GM18511 (cell line): ENCODE measurements at regions not wholly inside any gene's neighbourhood (a gene's known extent, or its start where the extent isn't known, plus 50 kb on each side); places are given as distances from the start of the nearest gene placed in this dataset.
A peak's percentile ranks its signal among the peaks of the same experiment; 100 is the strongest.
"Not testable (repeated sequence)": the region's sequence is repeated elsewhere in the genome, so short reads cannot be mapped to it uniquely, and the experiment has no call there.

Experiments
- ATAC-seq: cut with Tn5 transposase; IDR thresholded peaks from one replicate; pipeline ENCODE4 v1.9.1; 2021; ENCODE audit warnings: mild to moderate bottlenecking, moderate library complexity; ENCODE audit not compliant: unreplicated experiment

DNA sequence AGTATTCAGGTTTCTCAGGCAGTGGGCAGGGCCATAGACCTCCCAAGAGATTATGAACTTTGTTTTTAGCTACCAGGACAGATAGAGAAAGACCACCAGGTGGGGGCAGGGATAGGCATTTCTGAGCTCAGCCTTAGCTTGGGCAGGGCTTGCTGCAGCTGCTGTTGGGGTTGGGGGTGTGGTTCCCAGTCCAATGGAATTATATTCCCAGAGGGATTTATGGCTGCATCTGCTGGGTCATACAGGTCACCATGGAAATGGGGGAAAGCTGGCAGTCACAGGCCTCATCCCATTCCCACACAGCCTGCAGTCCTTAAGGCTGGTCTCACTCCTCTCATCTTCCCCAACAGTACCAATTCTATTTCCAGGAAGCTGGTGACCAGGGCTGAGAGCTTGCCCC lies 144.6 kb upstream of the ZPLD1 start:
- ATAC-seq: no peak

DNA sequence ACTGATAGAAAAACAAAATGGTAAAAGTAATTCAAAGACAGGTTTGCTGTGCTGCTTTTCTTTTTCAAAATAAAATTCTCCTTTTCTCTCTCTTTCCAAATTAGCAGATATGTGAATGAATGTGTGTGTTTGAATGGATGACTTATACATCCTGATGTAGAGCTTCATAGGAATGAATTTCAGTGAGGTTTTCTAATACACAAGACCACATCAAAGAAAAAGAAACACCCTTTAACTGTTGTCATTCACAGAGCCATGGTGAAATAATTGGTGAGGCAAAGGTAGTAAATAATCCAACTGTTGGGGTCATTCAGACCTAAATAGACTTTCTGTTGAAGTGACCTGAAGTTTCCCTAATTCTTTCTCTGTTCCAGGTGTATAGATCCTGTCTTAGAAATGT lies 139.1 kb upstream of the ZPLD1 start:
- no peak for ATAC-seq

DNA sequence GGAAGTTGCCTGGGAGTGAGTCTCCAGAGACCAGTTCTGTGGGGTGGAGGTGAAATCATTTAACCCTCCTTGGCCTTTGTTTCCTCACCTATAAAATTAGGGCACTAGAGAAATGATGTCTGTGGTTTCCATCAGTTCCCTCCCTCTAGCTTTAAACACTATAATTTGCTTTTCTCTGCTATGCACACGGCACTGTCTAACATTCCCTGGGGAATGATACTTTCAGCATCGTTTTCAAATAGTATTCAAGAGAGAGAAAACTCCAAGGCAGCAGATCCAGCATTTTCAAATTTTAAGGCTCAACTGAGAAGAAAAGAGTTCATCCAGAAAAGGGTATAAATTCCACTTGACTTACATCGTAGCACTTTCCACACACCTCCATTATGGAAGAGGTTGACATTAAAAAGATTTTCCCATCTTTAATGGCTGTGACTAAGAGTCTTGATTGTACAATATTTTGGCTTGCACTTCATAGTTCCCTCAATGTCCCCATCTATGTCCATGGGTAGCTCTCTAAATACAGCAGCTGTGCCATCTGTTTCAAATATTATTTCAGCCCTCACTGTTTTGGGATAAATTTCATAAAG lies 137.7 kb upstream of the ZPLD1 start:
- ATAC-seq: no peak

DNA sequence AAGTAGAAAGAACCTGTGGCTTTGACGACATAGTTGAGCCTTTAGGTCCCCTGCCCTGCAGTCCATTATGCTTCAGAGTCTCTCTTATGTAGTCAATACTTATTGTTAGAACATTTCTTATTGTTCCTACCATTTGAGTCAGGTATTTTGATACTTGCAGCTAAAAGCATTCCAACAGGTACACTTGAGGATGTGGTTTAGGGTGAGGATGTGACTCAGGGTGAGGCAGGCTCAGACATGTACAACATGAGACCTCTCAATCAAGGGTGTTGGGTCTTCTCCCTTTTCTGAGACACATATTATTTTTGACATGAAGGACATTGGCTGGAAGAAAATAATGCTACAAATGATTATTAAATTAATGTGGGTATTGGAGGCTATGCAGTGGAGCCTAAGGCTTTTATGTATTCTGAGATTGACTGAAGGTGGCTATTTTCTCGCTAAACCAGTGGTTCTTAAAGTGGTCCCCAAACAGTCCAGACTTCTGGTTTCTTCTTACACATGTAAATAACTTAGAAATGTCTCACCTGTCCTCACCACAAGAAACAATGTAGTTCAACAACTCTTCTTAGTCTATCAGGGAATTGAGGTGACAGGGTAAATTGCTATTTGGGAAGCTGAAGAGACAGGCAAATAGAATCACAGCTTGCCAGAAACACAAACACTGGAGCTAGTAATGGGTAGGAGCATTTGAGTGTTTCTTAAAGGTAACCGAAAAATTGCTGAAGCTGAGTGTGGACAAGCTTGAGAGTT lies 135.5 kb upstream of the ZPLD1 start:
- ATAC-seq: peak; percentile 64

DNA sequence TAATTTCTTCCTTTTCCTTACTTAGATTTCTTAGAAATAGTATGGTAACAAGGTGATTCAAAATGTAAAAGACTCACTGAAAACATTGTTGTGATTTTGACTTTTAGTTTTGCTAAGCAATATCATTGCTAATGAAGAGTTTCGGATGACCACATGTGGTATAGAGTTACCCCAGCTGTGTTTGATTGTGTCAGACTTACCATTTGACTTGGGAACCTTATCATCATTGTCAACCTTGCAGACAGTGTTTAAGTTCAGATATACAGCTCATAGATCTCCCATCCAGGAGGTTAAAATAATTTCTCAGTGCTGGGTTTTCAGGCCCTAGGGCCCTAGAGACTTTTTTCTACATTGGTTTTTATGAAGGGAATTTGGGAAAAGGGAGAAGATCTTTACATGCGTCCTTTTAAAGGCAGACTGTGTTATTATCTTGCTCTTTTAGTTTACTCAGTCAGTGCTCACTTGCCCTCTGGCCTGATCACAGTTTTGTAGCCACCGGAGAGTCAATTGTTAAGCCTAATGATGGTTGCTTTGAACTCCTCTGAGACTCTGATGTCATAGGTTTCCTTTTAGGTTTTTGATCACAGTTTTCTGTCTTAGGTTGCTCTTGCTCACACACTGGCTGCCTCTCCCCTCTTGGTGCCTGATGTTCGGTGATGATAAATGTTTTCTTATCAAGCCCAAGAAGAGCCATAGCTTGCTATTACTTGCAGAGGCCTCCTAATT lies 133.5 kb upstream of the ZPLD1 start:
- ATAC-seq: peak; percentile 34

DNA sequence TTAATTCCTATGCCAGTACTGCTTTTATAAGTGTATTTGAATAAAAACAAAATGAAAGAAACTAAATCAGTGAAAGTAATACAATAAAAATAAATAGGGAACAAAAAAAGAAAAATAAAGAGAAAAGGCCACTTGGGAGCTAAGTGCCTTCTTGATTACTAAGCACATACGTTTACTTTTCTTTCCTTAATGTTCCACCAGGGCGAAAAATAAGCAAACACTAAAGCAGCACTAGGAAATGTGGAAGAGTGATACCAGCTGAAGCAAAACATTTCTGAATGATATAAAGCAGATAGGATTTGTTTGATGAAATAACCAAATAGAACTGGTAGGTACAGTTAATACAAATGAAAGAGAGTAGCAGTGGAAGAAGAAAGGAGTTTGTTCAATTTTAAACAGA lies 132.8 kb upstream of the ZPLD1 start:
- no peak for ATAC-seq

DNA sequence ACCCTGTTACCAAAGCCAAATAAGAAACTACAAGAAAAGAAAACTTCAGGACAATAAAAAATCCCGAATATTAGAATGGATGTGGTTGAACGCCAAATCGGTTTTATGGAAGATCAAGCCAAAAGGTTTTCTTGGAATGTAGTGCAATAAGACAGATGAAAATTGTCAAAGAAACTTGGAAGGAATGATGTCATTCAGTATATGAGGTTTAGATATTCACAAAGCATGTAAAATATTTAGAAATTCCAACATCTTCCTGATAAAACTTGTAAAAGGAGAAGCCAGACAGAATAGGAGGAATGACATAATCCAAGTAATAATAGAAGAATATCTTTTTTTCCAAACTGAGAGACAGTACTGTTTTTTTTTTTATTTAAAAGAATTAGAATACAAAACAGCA lies 130.3 kb upstream of the ZPLD1 start:
- ATAC-seq: no peak

DNA sequence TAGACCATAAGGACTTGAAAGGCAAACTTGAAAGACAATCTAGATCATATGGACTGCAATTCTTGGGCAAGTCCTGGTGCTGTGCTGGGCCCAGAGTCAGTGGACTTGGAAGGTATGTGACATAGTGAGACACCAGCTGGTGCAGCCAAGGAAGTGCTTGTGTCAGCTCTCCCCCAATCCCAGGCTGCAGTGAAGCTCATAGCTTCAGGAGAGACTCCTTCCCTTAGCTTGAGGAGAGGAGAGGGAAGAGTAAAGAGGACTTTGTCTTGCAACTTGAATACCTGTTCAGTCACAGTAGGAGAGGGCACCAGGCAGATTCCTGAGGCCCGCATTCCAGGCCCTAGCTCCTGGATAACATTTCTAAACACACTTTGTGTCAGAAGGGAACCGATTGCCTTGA lies 127.4 kb upstream of the ZPLD1 start:
- ATAC-seq: no peak

DNA sequence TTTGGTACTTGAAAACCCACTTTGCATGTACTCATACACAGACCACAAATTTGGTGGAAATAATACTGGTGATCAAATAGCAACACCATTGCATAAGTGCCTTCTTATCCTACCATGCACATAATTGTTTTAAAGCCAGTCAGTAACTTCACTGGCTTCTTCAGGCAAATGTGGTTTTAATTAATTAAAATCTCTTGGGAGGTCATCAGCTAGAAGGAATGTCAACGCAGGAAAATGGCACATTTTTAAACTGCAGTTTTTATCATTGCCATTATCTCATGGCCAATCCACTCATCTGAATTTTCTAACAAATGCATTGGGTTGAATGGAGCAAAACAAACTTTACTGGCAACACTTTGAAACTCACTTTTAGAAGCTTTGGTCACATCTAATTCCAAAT lies 105.7 kb upstream of the ZPLD1 start:
- no peak for ATAC-seq

DNA sequence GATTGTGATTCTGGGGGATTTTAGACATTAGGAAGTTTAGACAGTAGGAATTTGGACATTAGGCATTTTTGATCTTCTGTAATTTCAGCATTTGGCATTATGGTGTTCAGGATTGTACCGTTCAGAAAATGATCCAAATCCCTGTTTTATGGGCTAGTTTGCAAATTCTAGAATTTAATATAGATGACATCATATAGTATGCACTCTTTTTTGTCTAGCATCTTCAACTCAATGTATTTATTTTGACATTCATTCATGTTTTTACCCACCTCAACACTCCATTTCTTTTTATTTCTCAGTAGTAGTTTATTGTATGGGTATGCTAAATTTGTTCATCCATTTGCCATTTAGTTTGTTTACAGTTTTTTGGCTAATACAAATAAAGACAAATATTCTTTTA lies 105.3 kb upstream of the ZPLD1 start:
- ATAC-seq: no peak

DNA sequence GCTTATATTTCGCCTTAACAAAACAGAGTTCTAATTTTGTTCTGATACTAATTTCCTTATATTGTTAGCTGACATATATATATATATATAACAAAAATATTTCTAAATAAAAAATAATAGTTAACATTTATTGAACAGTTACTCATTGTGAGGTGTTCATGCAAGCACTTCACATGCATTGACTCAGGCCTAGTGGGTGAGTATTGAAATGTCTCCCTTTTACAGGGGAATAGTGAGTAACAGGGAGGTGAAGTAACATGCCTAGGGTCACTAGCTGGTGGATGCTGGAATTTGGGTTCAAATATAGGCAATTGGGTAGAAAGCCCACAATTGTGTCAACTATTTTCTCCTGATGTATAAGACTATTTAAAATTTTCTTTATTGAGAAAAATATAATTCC lies 102.6 kb upstream of the ZPLD1 start:
- no peak for ATAC-seq

DNA sequence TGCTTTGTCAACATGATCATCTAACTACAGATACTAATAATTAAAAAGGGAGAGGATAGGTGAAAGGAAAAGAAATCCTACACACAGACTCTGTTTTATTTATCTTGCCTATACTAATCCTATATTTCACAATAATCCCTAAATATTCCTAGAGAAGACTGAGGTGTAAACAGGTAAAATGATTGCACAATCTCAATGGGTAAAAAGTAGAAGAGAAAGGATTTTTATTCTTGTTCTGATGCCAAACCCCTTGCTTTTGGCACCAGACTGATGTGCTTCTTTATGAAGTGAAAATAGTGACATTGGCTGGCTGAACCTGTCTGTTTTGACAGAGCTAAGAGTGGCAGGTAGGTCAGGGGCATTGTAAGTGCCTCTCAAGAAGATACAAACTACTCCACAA lies 101.9 kb upstream of the ZPLD1 start:
- no peak for ATAC-seq

DNA sequence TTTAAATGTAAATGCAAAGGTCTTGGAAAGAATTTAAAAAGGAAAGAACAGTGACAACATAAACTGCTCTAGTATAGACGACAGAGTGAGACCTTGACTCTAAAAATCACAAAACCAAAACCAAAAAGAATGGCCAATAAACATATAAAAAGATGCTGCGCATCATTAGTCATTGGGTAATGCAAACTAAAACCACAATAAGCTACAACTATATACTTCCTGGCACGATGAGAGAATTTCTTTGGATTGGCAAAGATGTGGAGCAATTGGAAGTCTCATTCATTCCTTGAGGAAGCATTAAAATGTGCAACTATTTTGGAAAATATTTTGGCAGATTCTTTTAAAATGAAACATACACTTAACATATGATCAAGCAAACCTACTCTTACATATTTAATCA lies 98.7 kb upstream of the ZPLD1 start:
- no peak for ATAC-seq

DNA sequence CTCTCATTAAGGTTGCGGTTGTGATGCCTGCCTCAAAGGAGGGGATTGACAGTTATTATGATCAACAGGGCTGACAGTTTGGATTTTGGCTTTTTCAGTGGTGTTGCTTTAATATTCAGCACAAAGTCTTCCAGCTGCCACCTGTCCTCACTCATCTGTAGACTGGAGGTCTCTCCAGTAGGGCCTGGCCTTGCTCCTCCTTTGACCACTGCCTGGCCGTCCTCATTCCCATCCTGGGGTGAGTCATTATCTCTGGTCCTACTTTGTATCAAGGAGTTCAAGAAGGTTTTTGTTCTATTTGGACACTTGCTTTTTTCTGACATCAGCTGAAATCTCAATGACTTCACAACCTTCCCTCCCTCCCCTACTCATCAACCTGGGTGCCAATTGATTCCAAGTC lies 95.1 kb upstream of the ZPLD1 start:
- ATAC-seq: no peak

DNA sequence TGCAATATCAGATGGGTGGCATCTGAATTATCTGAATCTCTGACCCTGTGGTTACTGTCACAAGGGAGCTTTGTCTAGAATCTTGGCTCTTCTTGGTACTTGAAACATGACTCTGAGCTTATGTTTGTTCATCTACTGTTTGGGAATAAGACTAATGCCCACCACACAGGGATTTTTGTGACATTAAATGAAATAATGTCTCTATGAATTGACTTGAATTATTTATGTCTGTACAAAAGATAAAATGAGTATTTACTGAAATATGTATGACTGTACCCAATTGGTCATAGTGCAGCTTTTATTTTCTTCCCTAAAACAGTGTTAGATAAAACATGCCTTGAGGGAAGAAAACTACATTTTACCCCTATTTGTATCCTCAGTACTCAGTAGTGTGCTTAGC lies 87.9 kb upstream of the ZPLD1 start:
- no peak for ATAC-seq

DNA sequence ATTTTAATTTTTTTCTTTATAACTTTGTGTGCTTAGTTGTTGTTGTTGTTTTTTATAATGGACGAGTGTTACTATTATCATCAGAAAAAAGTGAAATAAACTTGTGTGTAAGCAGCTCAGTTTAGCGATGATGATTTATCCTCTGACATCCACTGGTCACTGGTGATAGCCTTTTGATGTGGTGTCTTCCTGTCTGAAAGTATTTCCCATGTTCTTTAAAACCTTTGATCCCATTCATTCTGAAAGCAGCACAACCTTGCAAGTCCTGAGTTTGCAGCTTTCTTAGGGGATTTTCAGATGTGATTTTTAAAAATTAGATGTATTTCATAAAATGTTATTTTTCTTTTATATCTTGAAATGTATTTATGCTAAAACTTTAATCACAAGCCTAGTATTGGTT lies 85.9 kb upstream of the ZPLD1 start:
- no peak for ATAC-seq

DNA sequence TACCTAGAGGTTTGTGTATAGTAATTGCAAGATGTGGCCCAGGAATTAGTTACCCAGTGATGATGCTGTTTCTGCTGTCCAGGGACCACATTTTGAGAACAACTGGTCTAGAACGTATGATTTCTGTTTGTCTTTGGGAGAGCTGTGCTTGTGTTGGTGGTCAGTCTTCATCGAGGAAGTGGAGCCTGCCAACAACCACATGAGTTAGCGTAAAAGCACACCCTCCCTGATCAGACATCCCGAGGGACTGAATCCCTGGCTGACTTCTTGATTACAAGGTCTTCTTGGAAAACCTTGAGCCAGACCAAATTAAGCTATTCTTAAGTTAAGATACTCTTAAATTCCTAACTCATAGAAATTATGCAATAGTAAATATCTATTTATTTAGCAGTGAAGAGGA lies 81.7 kb upstream of the ZPLD1 start:
- no peak for ATAC-seq

DNA sequence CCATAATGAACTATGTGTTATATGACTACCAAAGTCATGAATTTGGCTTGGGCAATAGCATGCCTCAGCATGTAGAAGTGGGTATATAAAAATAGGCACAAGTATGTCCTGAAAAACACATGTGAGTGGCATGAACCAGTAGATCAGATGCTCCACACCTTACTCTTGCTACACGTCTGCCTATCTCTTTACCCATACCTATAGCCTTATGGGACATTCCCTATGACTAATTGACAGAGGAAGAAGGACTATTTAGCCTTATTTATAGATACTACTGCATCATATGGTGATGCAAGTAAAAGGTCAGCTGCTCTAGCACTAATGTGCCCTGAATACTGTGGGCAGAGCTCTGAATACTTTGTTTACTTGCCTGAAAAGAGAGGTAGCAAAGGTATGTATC lies 81.0 kb upstream of the ZPLD1 start:
- peak; percentile 42 for ATAC-seq

DNA sequence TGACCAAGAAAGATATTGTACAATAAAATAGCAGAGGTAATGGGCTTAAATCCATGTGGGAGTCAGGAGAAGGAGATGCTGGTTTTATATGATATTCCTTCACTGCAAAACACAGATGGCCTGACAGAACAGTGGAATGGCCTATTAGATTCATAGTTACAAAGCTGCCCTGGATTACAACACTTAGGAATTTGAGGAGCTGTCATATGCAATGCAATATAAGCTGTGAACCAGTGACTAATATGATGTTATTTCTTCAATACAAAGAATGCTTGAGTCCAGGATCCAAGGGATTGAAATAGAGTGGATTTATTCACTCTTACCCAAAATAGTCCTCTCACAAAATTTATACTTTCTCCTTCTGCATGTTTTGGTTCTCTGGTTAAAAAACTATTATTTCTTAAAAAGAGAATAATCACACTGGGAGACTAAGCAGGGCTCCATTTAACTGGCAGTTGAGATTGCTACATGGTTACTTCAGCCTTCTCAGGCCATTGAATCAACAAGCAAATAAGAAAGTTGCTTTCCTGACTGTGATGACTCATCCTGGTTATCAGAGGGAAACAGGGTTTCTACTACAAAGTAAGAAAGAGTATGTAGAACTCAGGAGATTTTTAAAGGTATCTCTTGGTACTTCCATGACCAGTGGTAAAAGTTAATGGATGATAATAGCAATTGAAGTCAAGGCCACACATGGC lies 79.8 kb upstream of the ZPLD1 start:
- ATAC-seq: no peak

DNA sequence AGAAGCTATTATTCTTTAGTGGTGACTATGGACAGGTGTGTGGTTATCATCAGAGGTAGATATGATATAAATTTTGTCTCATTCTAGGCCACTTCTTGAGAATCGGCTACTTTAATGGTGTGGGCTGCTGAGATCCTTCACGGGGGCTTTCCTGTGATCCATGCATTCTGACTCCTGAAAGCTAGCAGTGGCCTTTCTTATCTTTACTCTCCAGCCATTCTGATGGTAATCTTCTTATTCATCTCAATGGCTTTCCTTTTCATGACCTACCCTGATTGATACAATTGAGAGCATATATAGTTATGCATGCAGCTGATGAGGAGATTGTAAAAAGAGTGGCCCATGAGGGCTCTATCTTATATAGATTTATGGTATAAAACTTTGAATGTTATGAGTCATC lies 78.3 kb upstream of the ZPLD1 start:
- ATAC-seq: no peak

DNA sequence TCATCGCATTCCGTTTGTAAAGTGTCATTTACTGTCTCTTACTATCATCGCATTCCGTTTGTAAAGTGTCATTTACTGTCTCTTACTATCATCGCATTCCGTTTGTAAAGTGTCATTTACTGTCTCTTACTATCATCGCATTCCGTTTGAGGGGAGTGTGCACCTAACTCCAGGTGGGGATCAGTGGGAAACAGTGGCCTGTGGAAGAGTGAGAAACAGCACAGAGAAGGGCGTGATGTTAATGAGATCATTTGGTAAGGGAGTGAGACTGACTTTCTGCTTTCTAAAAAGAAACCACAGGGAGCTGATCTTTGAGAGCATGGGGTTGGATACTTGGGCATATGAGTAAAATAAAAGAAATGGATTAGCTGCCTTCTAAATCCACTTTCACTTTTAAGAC lies 77.5 kb upstream of the ZPLD1 start:
- not testable (repeated sequence) for ATAC-seq
